ENCODE measurements at regions not wholly inside any gene's neighbourhood (a gene's known extent, or its start where the extent isn't known, plus 50 kb on each side); places are given as distances from the start of the nearest gene placed in this dataset.

DNA sequence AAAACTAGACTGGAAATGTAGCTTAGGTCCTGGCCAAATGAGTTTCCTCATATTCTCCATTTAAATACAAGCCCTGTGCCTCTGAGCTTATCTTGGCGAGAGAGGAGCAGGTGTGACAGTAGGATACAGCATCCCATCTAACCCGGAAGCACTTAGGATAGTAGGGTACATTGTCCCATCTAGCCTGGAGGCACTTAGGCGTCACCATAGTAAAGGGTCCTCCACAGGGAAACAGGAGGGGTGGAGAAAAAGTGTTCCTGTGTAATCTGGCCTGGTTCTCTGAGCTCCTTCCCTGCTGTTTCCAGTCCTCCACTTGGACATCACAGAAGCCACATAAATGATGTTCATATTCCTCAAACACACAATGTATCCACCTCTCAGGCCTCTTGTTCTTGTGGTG lies 301.4 kb downstream of the GALR1 start:
- H3F3A ChIP-seq (ENCODE audit: insufficient read depth, low read length, poor library complexity, severe bottlenecking): no peaks in the 10 kb centered on the region
- no peaks in the 10 kb centered on the region for H3K9me3 ChIP-seq (ENCODE audit: low read length)
- no peak overlapping the region for H3K4me2 ChIP-seq (ENCODE audit: low read length)
- H3K79me2 ChIP-seq (replicated peaks; ENCODE audit: insufficient read depth, low read length): no peaks in the 10 kb centered on the region
- no peaks in the 10 kb centered on the region for H3K36me3 ChIP-seq (ENCODE audit: insufficient read depth, low read length)
- H3K9ac ChIP-seq (ENCODE audit: low read length): no peak overlapping the region
- H4K20me1 ChIP-seq (ENCODE audit: insufficient read depth): no peaks in the 10 kb centered on the region
- H3K27ac ChIP-seq (ENCODE audit: low read length): no peak overlapping the region
- no peaks in the 10 kb centered on the region for H3K9me2 ChIP-seq (ENCODE audit: insufficient read depth, low read length)
- no peak overlapping the region for H3K4me3 ChIP-seq (ENCODE audit: low read length)
- H2AFZ ChIP-seq (ENCODE audit: low read depth, low read length): no peak overlapping the region
- H3K27me3 ChIP-seq (ENCODE audit: insufficient read depth, low read depth, low read length): no peaks in the 10 kb centered on the region
- TF ChIP-seq EZH2 (IDR thresholded peaks at IDR 0.05; ENCODE audit: borderline replicate concordance, insufficient read depth, low read length, poor library complexity, severe bottlenecking) (no peak), RAD21 (conservative IDR thresholded peaks at IDR 0.05) (no peak), SMC3 (conservative IDR thresholded peaks at IDR 0.05; ENCODE audit: poor library complexity) (no peak), POLR2AphosphoS5 (IDR thresholded peaks at IDR 0.05) (no peak), MXI1 (conservative IDR thresholded peaks at IDR 0.05; ENCODE audit: poor library complexity, severe bottlenecking) (no peak), TAF1 (IDR thresholded peaks at IDR 0.05; ENCODE audit: low read depth) (no peak), EP300 (conservative IDR thresholded peaks at IDR 0.05; ENCODE audit: poor library complexity, severe bottlenecking) (no peak)
- TF ChIP-seq, protein P1, sequence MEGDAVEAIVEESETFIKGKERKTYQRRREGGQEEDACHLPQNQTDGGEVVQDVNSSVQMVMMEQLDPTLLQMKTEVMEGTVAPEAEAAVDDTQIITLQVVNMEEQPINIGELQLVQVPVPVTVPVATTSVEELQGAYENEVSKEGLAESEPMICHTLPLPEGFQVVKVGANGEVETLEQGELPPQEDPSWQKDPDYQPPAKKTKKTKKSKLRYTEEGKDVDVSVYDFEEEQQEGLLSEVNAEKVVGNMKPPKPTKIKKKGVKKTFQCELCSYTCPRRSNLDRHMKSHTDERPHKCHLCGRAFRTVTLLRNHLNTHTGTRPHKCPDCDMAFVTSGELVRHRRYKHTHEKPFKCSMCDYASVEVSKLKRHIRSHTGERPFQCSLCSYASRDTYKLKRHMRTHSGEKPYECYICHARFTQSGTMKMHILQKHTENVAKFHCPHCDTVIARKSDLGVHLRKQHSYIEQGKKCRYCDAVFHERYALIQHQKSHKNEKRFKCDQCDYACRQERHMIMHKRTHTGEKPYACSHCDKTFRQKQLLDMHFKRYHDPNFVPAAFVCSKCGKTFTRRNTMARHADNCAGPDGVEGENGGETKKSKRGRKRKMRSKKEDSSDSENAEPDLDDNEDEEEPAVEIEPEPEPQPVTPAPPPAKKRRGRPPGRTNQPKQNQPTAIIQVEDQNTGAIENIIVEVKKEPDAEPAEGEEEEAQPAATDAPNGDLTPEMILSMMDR (IDR thresholded peaks at IDR 0.05; ENCODE audit: poor library complexity, severe bottlenecking): no peak
- TF ChIP-seq, protein P2, sequence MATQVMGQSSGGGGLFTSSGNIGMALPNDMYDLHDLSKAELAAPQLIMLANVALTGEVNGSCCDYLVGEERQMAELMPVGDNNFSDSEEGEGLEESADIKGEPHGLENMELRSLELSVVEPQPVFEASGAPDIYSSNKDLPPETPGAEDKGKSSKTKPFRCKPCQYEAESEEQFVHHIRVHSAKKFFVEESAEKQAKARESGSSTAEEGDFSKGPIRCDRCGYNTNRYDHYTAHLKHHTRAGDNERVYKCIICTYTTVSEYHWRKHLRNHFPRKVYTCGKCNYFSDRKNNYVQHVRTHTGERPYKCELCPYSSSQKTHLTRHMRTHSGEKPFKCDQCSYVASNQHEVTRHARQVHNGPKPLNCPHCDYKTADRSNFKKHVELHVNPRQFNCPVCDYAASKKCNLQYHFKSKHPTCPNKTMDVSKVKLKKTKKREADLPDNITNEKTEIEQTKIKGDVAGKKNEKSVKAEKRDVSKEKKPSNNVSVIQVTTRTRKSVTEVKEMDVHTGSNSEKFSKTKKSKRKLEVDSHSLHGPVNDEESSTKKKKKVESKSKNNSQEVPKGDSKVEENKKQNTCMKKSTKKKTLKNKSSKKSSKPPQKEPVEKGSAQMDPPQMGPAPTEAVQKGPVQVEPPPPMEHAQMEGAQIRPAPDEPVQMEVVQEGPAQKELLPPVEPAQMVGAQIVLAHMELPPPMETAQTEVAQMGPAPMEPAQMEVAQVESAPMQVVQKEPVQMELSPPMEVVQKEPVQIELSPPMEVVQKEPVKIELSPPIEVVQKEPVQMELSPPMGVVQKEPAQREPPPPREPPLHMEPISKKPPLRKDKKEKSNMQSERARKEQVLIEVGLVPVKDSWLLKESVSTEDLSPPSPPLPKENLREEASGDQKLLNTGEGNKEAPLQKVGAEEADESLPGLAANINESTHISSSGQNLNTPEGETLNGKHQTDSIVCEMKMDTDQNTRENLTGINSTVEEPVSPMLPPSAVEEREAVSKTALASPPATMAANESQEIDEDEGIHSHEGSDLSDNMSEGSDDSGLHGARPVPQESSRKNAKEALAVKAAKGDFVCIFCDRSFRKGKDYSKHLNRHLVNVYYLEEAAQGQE (IDR thresholded peaks at IDR 0.05; ENCODE audit: borderline replicate concordance): no peak

DNA sequence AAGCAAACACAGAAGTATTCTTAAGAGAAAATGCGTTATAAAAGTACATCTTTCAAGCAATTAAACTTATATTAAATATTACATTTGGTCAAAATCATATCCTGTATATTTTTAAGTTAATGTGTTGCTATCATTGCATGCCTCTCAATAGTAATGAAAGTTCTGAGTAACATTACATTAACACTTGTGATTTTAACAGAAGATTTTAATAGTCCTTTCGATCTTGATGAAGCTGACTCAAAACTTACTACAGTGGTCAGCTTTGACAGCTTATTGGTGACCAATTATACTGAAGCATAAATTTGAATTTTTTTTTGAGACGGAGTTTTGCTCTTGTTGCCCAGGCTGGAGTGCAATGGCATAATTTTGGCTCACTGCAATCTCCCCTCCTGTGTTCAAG lies 303.3 kb downstream of the GALR1 start:
- Histone ChIP-seq H3K79me2 (replicated peaks; ENCODE audit: insufficient read depth, low read length) (no peaks in the 10 kb centered on the region), H3K27ac (ENCODE audit: low read length) (no peak overlapping the region), H2AFZ (ENCODE audit: low read depth, low read length) (no peak overlapping the region), H4K20me1 (ENCODE audit: insufficient read depth) (no peaks in the 10 kb centered on the region), H3K4me3 (ENCODE audit: low read length) (no peak overlapping the region), H3K9me3 (ENCODE audit: low read length) (no peaks in the 10 kb centered on the region), H3K27me3 (ENCODE audit: insufficient read depth, low read depth, low read length) (no peaks in the 10 kb centered on the region), H3K36me3 (ENCODE audit: insufficient read depth, low read length) (no peaks in the 10 kb centered on the region), H3K4me2 (ENCODE audit: low read length) (no peak overlapping the region), H3F3A (ENCODE audit: insufficient read depth, low read length, poor library complexity, severe bottlenecking) (no peaks in the 10 kb centered on the region), H3K9me2 (ENCODE audit: insufficient read depth, low read length) (no peaks in the 10 kb centered on the region), H3K9ac (ENCODE audit: low read length) (no peak overlapping the region)
- no peak for TF ChIP-seq SMC3 (conservative IDR thresholded peaks at IDR 0.05; ENCODE audit: poor library complexity)
- no peak for TF ChIP-seq EP300 (conservative IDR thresholded peaks at IDR 0.05; ENCODE audit: poor library complexity, severe bottlenecking)
- TF ChIP-seq, protein P2 (IDR thresholded peaks at IDR 0.05; ENCODE audit: borderline replicate concordance): no peak
- TF ChIP-seq RAD21 (conservative IDR thresholded peaks at IDR 0.05): no peak
- TF ChIP-seq MXI1 (conservative IDR thresholded peaks at IDR 0.05; ENCODE audit: poor library complexity, severe bottlenecking): no peak
- no peak for TF ChIP-seq TAF1 (IDR thresholded peaks at IDR 0.05; ENCODE audit: low read depth)
